ENCODE measurements at regions not wholly inside any gene's neighbourhood (a gene's known extent, or its start where the extent isn't known, plus 50 kb on each side); places are given as distances from the start of the nearest gene placed in this dataset.

- TF ChIP-seq CTCF (IDR thresholded peaks at IDR 0.05) (no peak), EZH2 (IDR thresholded peaks at IDR 0.05; ENCODE audit: borderline replicate concordance, insufficient read depth, low read depth, low read length, poor library complexity, severe bottlenecking) (no peak)
- peaks cover 3% of the 10 kb centered on the region for H3K27me3 Mint-ChIP-seq
- Histone ChIP-seq H3K27me3 (replicated peaks in 1 of 4; ENCODE audit: control extremely low read depth in 1 of 4, control insufficient read depth in 3 of 4, insufficient read depth in 4 of 4, low read length in 3 of 4) (no peaks in the 10 kb centered on the region), H3K79me2 (ENCODE audit: control insufficient read depth, insufficient read depth, low read length) (no peaks in the 10 kb centered on the region), H3K4me2 (replicated peaks; ENCODE audit: low read depth, low read length, poor library complexity, severe bottlenecking) (no peak overlapping the region), H3K4me1 (ENCODE audit: control insufficient read depth in 2 of 2, insufficient read depth in 2 of 2, low read length in 2 of 2) (no peaks in the 10 kb centered on the region), H2AFZ (ENCODE audit: insufficient read depth, low read depth, low read length, poor library complexity, severe bottlenecking) (no peak overlapping the region), H3K27ac (ENCODE audit: low read length in 2 of 2) (no peak overlapping the region), H3K9me3 (ENCODE audit: control extremely low read depth in 1 of 3, control insufficient read depth in 2 of 3, insufficient read depth in 1 of 3, low read length in 2 of 3) (no peaks in the 10 kb centered on the region), H3K4me3 (ENCODE audit: control extremely low read depth in 1 of 5, extremely low read depth in 1 of 5, insufficient read depth in 1 of 5, low read depth in 2 of 5, low read length in 4 of 5) (no peak overlapping the region), H3K36me3 (replicated peaks in 1 of 2; ENCODE audit: control extremely low read depth in 1 of 2, control insufficient read depth in 1 of 2, extremely low read depth in 1 of 2, insufficient read depth in 2 of 2, low read length in 1 of 2) (no peaks in the 10 kb centered on the region), H3K9ac (ENCODE audit: low read length) (no peak overlapping the region), H4K20me1 (ENCODE audit: control insufficient read depth, insufficient read depth, low read length, poor library complexity, severe bottlenecking) (no peaks in the 10 kb centered on the region)
- DNase-seq (no peak), ATAC-seq (ENCODE audit: low read depth) (no peak)
- no peak overlapping the region for H3K27ac Mint-ChIP-seq
- no peaks in the 10 kb centered on the region for H3K9me3 Mint-ChIP-seq (ENCODE audit: insufficient read depth)
- ChIA-PET CTCF (no interaction called here), POLR2A (no interaction called here)
- no peak overlapping the region for H3K4me3 Mint-ChIP-seq
- H3K4me1 Mint-ChIP-seq = no peaks in the 10 kb centered on the region
- no CpG with 5 or more reads among the region's 2 CpGs for WGBS (ENCODE audit: insufficient coverage)
- intact Hi-C loops (cut with micrococcal nuclease) = no loop called here
Observed at GRCh38 chr7:115260381-115260780, 338.5 kb downstream of the MDFIC start.

- WGBS (ENCODE audit: insufficient coverage) = 60% methylated on average over 1 of the region's 3 CpGs
- Mint-ChIP-seq H3K9me3 (ENCODE audit: insufficient read depth) (no peaks in the 10 kb centered on the region), H3K4me3 (no peak overlapping the region), H3K27me3 (no peaks in the 10 kb centered on the region), H3K4me1 (no peaks in the 10 kb centered on the region), H3K27ac (no peak overlapping the region)
- DNase-seq (no peak), ATAC-seq (ENCODE audit: low read depth) (no peak)
- H3K4me1 ChIP-seq (ENCODE audit: control insufficient read depth in 2 of 2, insufficient read depth in 2 of 2, low read length in 2 of 2) = no peaks in the 10 kb centered on the region
- H4K20me1 ChIP-seq (ENCODE audit: control insufficient read depth, insufficient read depth, low read length, poor library complexity, severe bottlenecking) = no peaks in the 10 kb centered on the region
- H3K27me3 ChIP-seq (replicated peaks in 1 of 4; ENCODE audit: control extremely low read depth in 1 of 4, control insufficient read depth in 3 of 4, insufficient read depth in 4 of 4, low read length in 3 of 4) = no peaks in the 10 kb centered on the region
- no peak for TF ChIP-seq CTCF (IDR thresholded peaks at IDR 0.05)
- ChIA-PET CTCF (no interaction called here), POLR2A (no interaction called here)
- no peaks in the 10 kb centered on the region for H3K79me2 ChIP-seq (ENCODE audit: control insufficient read depth, insufficient read depth, low read length)
- H3K9me3 ChIP-seq (ENCODE audit: control extremely low read depth in 1 of 3, control insufficient read depth in 2 of 3, insufficient read depth in 1 of 3, low read length in 2 of 3) = no peaks in the 10 kb centered on the region
- intact Hi-C loops (cut with micrococcal nuclease) = no loop called here
- no peaks in the 10 kb centered on the region for H3K36me3 ChIP-seq (replicated peaks in 1 of 2; ENCODE audit: control extremely low read depth in 1 of 2, control insufficient read depth in 1 of 2, extremely low read depth in 1 of 2, insufficient read depth in 2 of 2, low read length in 1 of 2)
- no peak overlapping the region for H3K4me2 ChIP-seq (replicated peaks; ENCODE audit: low read depth, low read length, poor library complexity, severe bottlenecking)
- no peak overlapping the region for H3K4me3 ChIP-seq (ENCODE audit: control extremely low read depth in 1 of 5, extremely low read depth in 1 of 5, insufficient read depth in 1 of 5, low read depth in 2 of 5, low read length in 4 of 5)
- H3K27ac ChIP-seq (ENCODE audit: low read length in 2 of 2) = no peak overlapping the region
- H2AFZ ChIP-seq (ENCODE audit: insufficient read depth, low read depth, low read length, poor library complexity, severe bottlenecking) = no peak overlapping the region
- H3K9ac ChIP-seq (ENCODE audit: low read length) = no peak overlapping the region
Observed at GRCh38 chr7:115252461-115252860, 330.6 kb downstream of the MDFIC start.
